Pancreas (tissue), 10 donors: ENCODE measurements at regions not wholly inside any gene's neighbourhood (a gene's known extent, or its start where the extent isn't known, plus 50 kb on each side); places are given as distances from the start of the nearest gene placed in this dataset.

Experiments
- ATAC-seq, 4 donors: fragments of 200-7000 bp; cut with Tn5 transposase; one replicate each; pipeline versions ENCODE4 v1.8.0 to v1.9.1; 2020; ENCODE audit warnings: mild to moderate bottlenecking in 4 of 4, moderate library complexity in 4 of 4
- DNase-seq, 6 donors: peaks; one replicate each; pipeline ENCODE4 v3.0.0-alpha.2; 2020
- FAIRE-seq: peaks from 2 replicates; lab custom pipeline; 2012; peaks lifted over from hg19 to GRCh38; lab: Jason Lieb, UNC
- H3K27ac ChIP-seq, 4 donors: fragments of 200-600 bp; sonication (generic); 1 replicate in 3 of 4; 2 replicates in 1 of 4; pipeline versions ENCODE4 v1.5.0 to v1.8.0; 2020
- H3K27me3 ChIP-seq, 4 donors: fragments of 200-600 bp; one replicate each; pipeline ENCODE4 v1.8.0; 2021
- H3K36me3 ChIP-seq, 3 donors: fragments of 200-600 bp; sonication (generic) in 1 of 3; one replicate each; pipeline versions ENCODE4 v1.5.0 to v1.8.0; 2020 to 2021
- H3K4me1 ChIP-seq, 3 donors: fragments of 200-600 bp; one replicate each; pipeline ENCODE4 v1.8.0; 2021
- H3K4me3 ChIP-seq, 4 donors: fragments of 200-600 bp; sonication (generic) in 2 of 4; one replicate each; pipeline versions ENCODE4 v1.5.0 to v1.8.0; 2020 to 2021
- H3K9me3 ChIP-seq, 4 donors: fragments of 200-600 bp; one replicate each; pipeline ENCODE4 v1.8.0; 2021
- CTCF ChIP-seq, 4 donors: fragments of 200-600 bp; sonication (generic) in 3 of 4; IDR thresholded peaks; one replicate each; pipeline versions ENCODE4 v1.5.0 to v1.8.0; 2021; ENCODE audit warnings: antibody characterized with exemption in 4 of 4
- WGBS, 2 donors: extraction: QIAGEN DNeasy Blood & Tissue Kit; methylation state at CpG; one replicate each; pipeline ENCODE4 v1.1.7; 2013; 5-methylcytosine and 5-hydroxymethylcytosine counted together
- intact Hi-C, 3 donors: fragments of 100-400 bp; cut with DNase I; formaldehyde crosslinking; loops; one replicate each; pipeline versions ENCODE4 v1.11.1 to v1.14.2; 2022
- donor health status: healthy with polysubstance abuse.
- donor health status: DM: no; HTN: no; CAD: no; lungs with moderate emphysema.
- donor health status: DM: no; HTN: no; CAD: no.
- donor health status: control.
- donor health status: control.
- donor health status: Bipolar disorder and iron deficiency.
- donor health status: DM: yes; HTN: yes; CAD: no.
- donor health status: DM: no; HTN: no; CAD: no.
- donor health status: DM: no; HTN: no; CAD: no.
- donor health status: DM: yes; HTN: yes; CAD: no.

GRCh38 chr12:63041601-63042000 is 106.7 kb upstream of the PPM1H start:
- Histone ChIP-seq H3K4me3 (no peak overlapping the region), H3K9me3 (no peaks in the 10 kb centered on the region), H3K27me3 (no peaks in the 10 kb centered on the region), H3K27ac (no peak overlapping the region), H3K36me3 (no peaks in the 10 kb centered on the region), H3K4me1 (no peaks in the 10 kb centered on the region)
- WGBS, 2 donors = 47 to 53% methylated on average over 1 of the region's 1 CpG
- DNase-seq = no peak
- FAIRE-seq = no peak
- no peak for TF ChIP-seq CTCF (IDR thresholded peaks at IDR 0.05)
- no peak for ATAC-seq
- intact Hi-C loops = no loop called here

- no peak for FAIRE-seq
- no peak for ATAC-seq
- H3K27me3 ChIP-seq = no peaks in the 10 kb centered on the region
- no peak overlapping the region for H3K4me3 ChIP-seq
- no peak for TF ChIP-seq CTCF (IDR thresholded peaks at IDR 0.05)
- intact Hi-C loops = no loop called here
- no peaks in the 10 kb centered on the region for H3K9me3 ChIP-seq
- DNase-seq = no peak
- no peaks in the 10 kb centered on the region for H3K36me3 ChIP-seq
- no peak overlapping the region for H3K27ac ChIP-seq
- 68 to 85% methylated on average over 5 of the region's 5 CpGs for WGBS, 2 donors
- H3K4me1 ChIP-seq = no peaks in the 10 kb centered on the region
Observed at GRCh38 chr12:63040526-63041220, 105.7 kb upstream of the PPM1H start.

GRCh38 chr12:63038713-63039100 is 103.8 kb upstream of the PPM1H start:
- no peaks in the 10 kb centered on the region for H3K36me3 ChIP-seq

GRCh38 chr12:63037746-63038712 is 103.1 kb upstream of the PPM1H start:
- WGBS, 2 donors = 49 to 63% methylated on average over 12 of the region's 12 CpGs
- ATAC-seq (no peak), DNase-seq (no peak), FAIRE-seq (no peak)
- no peak for TF ChIP-seq CTCF (IDR thresholded peaks at IDR 0.05)
- no peak overlapping the region for H3K4me3 ChIP-seq
- no peak overlapping the region for H3K27ac ChIP-seq
- H3K9me3 ChIP-seq = no peaks in the 10 kb centered on the region
- intact Hi-C loops = no loop called here
- no peaks in the 10 kb centered on the region for H3K36me3 ChIP-seq
- H3K4me1 ChIP-seq = no peaks in the 10 kb centered on the region
- H3K27me3 ChIP-seq = no peaks in the 10 kb centered on the region

More at GRCh38 chr12:63038713-63039100, 103.8 kb upstream of the PPM1H start:
- no peak for FAIRE-seq
- intact Hi-C loops = no loop called here
- no peak for ATAC-seq
- H3K4me1 ChIP-seq = no peaks in the 10 kb centered on the region
- no peak overlapping the region for H3K27ac ChIP-seq
- no peak for DNase-seq
- 78 to 90% methylated on average over 3 of the region's 3 CpGs for WGBS, 2 donors
- no peak for TF ChIP-seq CTCF (IDR thresholded peaks at IDR 0.05)
- H3K9me3 ChIP-seq = no peaks in the 10 kb centered on the region
- H3K27me3 ChIP-seq = no peaks in the 10 kb centered on the region
- no peak overlapping the region for H3K4me3 ChIP-seq
